ENCODE measurements at regions not wholly inside any gene's neighbourhood (a gene's known extent, or its start where the extent isn't known, plus 50 kb on each side); places are given as distances from the start of the nearest gene placed in this dataset.

DNA sequence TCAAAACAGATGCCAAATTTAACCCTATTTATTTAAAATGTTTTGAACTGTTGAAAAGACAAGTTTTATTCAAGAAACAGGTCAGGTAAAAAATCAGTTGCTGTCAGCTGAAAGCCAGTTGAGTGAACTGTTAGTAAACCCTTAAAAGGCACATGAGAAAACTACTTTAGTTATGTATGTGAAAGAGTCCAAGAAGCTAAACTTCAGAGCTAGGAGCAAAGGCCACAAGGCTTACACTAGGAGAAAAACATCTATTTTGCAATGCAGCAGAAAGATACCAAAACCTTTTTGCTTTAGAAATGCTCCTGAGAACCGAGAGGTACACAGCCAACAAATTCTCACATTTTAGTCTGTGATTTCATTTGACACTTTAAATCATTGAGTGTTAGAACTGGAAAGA, 375.2 kb downstream of the FSCB start:
- DNase-seq = no peak

DNA sequence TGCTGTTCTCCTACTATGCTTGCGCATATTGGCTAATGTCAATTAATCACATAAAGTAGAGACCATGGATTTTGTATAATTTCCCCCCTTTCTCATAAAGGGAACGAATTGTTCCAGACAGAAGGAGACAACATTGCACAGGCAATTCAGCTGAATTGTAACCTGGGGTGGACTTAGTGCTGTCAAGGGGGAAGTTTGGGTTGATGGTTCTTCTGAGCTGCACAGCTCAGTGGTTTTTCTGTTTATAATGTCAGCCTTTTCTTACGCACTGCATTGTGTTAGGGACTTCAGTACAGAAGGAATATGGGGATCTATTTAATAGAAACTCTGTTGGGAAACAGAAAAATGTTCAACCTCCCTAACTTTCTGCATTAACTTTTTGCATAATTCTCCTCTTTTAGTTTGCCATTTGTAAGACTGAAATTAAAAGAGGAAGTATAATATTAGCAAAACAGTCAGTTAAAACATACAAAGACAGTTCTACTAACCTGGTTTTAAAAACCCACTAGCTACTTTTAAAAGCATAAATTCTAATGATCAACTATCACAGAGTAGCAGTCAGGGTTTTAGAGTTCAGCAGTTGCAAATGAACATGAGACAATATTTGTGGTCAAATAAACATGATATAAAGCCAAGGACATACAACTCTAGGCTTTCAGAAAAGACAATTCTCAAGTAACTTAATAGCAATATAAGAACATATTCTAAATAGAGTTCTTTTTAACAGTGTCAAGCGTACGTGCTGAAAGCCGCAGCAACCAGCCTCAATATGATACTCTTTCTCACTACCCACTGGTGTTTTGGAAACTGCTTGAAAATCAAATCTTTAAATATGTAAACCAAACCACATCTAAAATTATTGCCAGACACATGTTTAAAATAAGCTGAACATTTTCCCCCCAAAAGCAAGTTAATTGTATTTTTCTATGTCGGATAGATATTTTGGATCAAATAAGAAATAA, 393.0 kb downstream of the FSCB start:
- DNase-seq = no peak

DNA sequence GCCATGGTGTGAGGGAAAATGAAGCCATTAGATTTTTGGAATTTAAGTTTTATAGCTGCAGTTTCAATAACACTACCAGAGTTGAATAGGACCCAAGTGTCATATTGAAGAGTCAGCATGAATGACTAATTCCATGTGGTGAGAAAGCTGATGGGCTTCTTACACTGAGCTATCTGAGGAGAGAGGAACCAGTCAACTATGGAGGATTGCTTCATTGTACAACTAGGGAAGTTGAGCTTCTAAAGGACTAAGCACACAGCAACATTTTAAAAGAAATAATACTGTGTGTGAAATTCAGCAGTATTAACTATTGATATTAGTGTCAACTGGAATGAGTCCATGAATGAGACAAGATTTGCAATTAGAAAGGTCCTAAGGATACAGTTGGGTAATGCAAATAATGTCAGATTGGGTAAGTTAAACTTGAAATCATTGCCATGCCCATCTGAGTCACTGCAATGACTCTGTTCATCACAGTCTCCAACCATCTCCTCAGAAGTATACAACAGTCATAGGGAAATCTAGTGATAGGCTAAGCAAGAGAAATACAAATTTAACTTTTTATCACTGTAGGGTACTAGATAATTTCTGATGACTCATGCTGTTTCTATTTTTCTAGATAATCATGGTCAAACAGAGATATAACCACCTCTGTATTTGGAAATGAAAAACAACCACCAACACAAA, 394.2 kb downstream of the FSCB start:
- DNase-seq = no peak

GRCh38 chr14:44109036-44109435, 398.0 kb downstream of the FSCB start:
- no peak for DNase-seq

- no peak for DNase-seq
These were observed 398.5 kb downstream of the FSCB start for GRCh38 chr14:44108601-44109000.

DNA sequence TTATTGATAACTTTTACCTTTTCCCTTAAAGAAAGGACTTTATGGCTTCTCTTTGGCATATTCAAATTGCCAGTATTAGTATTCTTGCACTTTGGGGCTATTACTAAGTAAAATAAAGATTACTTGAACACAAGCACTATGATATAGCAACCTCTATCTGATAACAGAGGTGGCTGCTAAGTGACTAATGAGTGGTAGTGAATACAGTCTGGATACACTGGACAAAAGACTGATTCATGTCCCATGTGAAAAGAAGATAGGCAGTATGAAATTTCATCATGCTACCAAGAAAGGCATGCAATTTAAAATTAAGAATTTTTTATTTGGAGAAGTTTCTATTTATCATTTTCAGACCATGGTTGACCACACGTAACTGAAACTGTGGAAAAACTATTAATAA, 399.9 kb downstream of the FSCB start:
- no peak for DNase-seq

DNA sequence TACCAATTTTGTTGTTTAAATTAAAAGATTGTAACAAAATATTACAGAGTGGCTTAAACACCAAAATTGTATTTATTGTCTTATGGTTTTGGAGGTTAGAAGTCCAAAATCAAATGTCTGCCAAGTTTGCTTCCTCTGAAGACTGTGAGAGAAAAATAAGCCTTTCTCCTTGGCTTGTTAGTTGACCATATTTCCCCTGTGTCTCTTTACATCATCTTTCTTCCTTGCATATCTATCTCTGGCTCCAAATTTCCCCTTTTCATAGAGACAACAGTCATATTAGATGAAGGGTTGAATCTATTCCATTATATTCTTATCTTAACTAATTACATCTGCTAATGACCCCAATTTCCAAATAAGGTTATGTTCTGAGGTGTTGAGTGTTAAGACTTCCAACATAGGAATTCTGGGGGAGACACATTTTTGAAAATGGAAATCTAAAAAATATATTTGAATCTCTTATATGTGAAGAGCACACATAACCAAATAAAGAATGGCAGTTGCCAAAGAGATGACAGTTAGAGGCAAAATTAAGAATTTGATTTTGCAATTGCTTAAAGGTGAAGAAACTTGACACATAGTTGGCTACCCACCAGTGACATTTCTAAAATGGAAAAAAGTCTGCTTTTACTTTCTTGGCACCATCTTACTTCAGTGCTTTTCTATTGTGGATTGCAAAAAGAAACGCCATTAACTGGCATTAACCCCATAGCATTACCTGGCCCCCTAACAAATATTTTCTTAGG, 407.2 kb downstream of the FSCB start:
- DNase-seq = no peak

DNA sequence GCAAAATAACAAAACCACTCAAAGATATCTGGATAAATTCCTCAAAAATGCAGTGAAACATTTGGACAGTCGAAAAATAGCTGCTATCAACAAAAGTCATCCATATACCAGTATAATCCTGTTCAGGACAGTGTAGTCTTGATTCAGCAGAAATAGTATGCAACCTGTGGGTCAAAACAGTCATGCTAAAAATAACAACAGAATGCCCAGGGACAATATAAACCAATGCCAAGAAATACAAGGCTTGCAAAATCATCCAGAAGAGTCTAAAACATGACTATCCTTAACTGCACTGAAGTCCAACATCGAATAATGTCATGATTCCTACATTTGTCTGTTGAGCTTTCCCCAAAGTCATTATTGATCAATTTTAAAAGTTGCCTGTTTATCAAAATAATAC, 425.9 kb downstream of the FSCB start:
- no peak for DNase-seq

DNA sequence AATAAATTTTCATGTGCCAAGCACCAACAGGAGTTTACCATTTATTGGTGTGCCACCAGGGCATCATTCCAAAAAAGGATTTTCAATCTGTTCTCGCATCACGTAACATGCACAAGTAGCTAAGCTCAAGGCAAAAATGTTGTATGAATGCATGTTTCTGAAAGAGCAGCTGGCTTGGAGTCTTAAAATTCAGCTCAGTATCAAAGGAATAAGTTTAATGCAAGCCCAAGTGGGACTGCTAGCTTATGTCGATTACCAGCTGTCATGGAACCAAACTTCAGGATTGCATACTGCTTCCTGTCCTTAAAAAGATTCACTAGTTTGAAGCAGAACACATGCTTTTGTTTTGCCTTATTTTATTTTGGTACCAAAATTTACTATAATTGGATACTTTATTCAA, 437.0 kb downstream of the FSCB start:
- peak; percentile 54 for DNase-seq

DNA sequence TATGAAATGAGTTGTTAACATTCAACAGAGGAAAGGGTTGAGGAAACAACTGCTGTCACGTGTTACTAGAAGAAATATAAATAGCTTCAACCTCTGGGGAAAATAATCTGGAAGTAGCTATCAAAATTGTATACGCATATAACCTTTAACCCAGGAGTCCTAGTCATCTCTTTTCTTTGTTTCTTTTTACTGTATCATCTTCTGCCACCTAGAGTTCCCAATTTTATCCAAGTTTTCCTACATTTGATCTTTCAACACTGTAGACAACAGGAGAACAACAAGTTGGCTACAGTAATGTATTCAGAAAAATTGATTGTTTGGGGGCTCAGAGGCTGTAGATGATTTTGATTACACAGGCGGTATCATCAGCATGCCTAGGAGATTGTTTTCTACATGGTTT, 453.7 kb downstream of the FSCB start:
- no peak for DNase-seq

GRCh38 chr14:44041700-44042099, 465.4 kb downstream of the FSCB start:
- no peak for DNase-seq

- no peak for DNase-seq
These were observed 466.5 kb downstream of the FSCB start for GRCh38 chr14:44040561-44040960.

- no peak for DNase-seq
These were observed 470.8 kb downstream of the FSCB start for GRCh38 chr14:44036248-44036647.

GRCh38 chr14:44035707-44036106, 471.4 kb downstream of the FSCB start:
- no peak for DNase-seq

DNA sequence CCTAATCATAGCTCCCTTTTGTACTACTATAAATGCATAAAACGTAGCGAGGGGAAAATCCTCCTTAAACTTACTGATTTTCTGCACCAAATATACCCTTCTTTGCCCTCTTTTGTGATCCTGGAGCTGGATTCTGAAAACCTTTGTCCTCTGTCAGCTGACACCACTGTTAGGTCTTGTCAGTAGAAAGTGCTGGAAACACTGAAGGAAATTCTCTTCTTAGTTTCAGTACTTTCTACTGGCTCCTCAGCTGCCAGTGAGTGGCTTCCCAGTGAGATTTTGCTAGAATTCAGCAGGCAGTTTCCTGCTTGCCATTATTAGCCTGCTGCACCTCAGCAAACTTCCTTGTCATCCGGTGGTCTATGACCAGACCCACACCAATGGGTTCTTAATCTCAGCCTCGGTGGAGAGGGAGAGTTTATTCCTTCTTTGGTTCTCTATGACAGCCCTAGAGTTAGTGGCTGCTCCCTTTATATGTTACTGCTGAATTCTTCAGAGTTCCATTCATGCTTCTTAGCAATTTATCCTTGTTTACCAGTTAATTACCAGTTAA, 476.2 kb downstream of the FSCB start:
- no peak for DNase-seq

DNA sequence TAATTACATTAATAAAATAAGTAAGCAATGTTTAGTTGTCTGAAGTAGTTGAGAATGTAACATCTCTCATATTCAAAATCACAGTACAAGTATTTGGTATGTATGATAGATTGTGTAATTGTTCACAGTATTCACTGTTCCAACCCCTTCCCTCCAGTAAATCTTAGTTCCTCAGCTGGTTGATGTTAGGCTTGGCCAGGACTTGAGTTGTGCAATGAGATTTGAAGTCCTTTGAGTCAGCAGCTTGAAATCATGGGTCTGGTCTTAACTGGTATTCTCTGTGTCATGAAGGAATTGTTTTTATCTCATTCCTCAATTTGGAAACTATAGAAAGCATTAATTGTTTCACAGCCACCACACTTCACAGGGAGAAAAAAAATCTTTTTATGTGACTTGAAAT, 477.1 kb downstream of the FSCB start:
- DNase-seq = no peak

DNA sequence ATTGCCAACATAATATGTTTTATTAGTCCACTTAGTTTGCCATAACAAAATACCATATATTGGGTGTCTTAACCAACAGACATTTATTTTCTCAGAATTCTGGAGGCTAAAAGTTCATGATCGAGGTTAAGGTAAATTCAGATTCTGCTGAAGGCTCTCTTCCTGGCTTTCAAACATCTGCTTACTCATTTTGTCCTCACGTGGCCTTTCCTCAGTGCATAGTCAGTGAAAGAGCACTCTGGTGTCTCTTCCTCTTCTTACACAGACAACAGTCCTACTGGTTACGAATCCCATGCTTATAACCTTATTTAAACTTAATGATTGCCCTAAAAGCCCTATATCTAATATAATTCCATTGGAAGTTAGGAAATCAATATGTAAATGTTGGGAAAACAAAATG, 479.7 kb downstream of the FSCB start:
- no peak for DNase-seq

GRCh38 chr14:44010595-44010994, 496.5 kb downstream of the FSCB start:
- DNase-seq = no peak

- no peak for DNase-seq
These were observed 497.0 kb downstream of the FSCB start for GRCh38 chr14:44010071-44010470.

- no peak for DNase-seq
These were observed 497.4 kb downstream of the FSCB start for GRCh38 chr14:44009642-44010041.

DNA sequence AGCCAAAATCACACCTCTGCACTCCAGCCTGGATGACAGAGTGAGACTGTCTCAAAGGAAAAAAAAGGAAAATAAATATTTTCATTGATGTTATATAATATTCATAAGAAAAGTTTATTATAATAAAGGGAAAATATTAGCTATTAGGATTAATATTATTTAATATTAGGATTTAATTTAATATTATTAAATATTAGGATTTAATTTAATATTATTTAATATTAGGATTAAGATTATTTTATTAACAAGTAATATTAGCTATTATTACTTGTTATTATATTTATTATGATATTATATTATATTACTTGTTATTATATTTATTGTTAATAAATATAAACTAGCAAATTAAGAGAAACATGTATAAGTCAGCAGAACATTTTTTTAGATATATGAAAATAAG, 518.1 kb downstream of the FSCB start:
- DNase-seq = no peak

- DNase-seq = no peak
These were observed 523.4 kb downstream of the FSCB start for GRCh38 chr14:43983721-43984120.

GRCh38 chr14:43981135-43981768, 525.8 kb downstream of the FSCB start:
- DNase-seq = no peak
